Activated naive CD4-positive, alpha-beta T cell treated with anti-CD3 and anti-CD28 coated beads, Interleukin-2, amount 10 ng/mL, durations not matched to agents 7 days and 5 days (primary cell): ENCODE measurements at regions not wholly inside any gene's neighbourhood (a gene's known extent, or its start where the extent isn't known, plus 50 kb on each side); places are given as distances from the start of the nearest gene placed in this dataset.

ENCODE experiments used
- CTCF ChIA-PET: fragments of 350-600 bp; sonication (Branson Sonifier 250); formaldehyde crosslinking; loops from one replicate; lab custom pipeline; 2021; ENCODE audit warnings: antibody characterized with exemption; lab: Charles Lee
- DNase-seq: peaks from one replicate; pipeline ENCODE4 v3.0.0-alpha.2; 2020
- H3K27ac Mint-ChIP-seq: one replicate; pipeline ENCODE4 v1.8.0; 2021; ENCODE audit warnings: mild to moderate bottlenecking, moderate library complexity, mixed read lengths
- H3K27me3 Mint-ChIP-seq: one replicate; pipeline ENCODE4 v1.8.0; 2021; ENCODE audit warnings: mild to moderate bottlenecking, mixed read lengths
- H3K36me3 Mint-ChIP-seq: one replicate; pipeline ENCODE4 v1.8.0; 2021; ENCODE audit warnings: mixed read lengths
- H3K4me1 Mint-ChIP-seq: one replicate; pipeline ENCODE4 v1.8.0; 2021; ENCODE audit warnings: mixed read lengths
- H3K4me3 Mint-ChIP-seq: one replicate; pipeline ENCODE4 v1.8.0; 2021; ENCODE audit warnings: mild to moderate bottlenecking, moderate library complexity, mixed read lengths
- H3K9me3 Mint-ChIP-seq: one replicate; pipeline ENCODE4 v1.8.0; 2021; ENCODE audit warnings: mixed read lengths

DNA sequence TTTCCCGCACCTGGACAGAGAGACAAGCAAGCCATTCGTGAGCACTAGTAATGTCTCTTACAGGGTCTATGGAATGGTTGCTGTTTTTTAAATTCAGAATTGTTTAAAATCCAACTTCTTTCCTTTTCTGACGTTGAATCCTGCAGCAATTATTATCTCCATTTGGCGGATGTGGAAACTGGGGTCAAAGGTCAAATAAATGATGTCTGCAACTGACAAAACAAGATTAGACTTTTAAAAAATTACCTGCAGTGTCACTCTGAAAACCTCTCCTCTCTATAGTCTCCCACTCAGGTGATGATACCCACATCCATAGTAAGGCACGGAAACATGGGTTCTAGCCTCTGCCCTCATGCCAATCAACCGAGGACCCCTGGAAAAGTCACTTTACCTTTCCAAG is 142.7 kb upstream of the SMIM23 start:
- peaks cover 17% of the 10 kb centered on the region for H3K27me3 Mint-ChIP-seq
- H3K9me3 Mint-ChIP-seq: no peaks in the 10 kb centered on the region
- CTCF ChIA-PET: no interaction called here
- no peaks in the 10 kb centered on the region for H3K4me1 Mint-ChIP-seq
- no peak for DNase-seq
- H3K4me3 Mint-ChIP-seq: no peak overlapping the region
- H3K36me3 Mint-ChIP-seq: no peaks in the 10 kb centered on the region
- no peak overlapping the region for H3K27ac Mint-ChIP-seq

DNA sequence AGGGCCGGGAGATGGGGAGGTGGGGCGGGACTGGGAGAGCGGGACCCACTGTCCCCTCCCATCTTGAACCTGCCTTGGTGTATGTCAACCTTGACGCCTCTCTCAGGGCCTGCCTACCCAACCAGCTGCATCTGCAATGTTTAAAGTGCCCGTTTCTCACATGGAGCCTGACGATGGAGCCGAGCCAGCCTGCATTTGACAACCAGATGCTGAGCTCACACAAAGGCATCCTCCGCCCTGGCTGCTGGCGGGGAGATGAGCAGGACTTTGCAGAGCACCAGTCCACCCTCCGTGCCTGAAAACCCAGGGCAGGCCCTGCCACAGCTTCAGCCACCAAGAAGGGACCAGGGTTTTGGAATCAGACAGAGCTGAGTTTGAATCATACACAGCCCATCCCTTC is 141.1 kb upstream of the SMIM23 start:
- no peaks in the 10 kb centered on the region for H3K36me3 Mint-ChIP-seq
- H3K9me3 Mint-ChIP-seq: no peaks in the 10 kb centered on the region
- CTCF ChIA-PET: no interaction called here
- DNase-seq: no peak
- H3K4me3 Mint-ChIP-seq: no peak overlapping the region
- no peaks in the 10 kb centered on the region for H3K4me1 Mint-ChIP-seq
- peaks cover 17% of the 10 kb centered on the region for H3K27me3 Mint-ChIP-seq
- H3K27ac Mint-ChIP-seq: no peak overlapping the region

DNA sequence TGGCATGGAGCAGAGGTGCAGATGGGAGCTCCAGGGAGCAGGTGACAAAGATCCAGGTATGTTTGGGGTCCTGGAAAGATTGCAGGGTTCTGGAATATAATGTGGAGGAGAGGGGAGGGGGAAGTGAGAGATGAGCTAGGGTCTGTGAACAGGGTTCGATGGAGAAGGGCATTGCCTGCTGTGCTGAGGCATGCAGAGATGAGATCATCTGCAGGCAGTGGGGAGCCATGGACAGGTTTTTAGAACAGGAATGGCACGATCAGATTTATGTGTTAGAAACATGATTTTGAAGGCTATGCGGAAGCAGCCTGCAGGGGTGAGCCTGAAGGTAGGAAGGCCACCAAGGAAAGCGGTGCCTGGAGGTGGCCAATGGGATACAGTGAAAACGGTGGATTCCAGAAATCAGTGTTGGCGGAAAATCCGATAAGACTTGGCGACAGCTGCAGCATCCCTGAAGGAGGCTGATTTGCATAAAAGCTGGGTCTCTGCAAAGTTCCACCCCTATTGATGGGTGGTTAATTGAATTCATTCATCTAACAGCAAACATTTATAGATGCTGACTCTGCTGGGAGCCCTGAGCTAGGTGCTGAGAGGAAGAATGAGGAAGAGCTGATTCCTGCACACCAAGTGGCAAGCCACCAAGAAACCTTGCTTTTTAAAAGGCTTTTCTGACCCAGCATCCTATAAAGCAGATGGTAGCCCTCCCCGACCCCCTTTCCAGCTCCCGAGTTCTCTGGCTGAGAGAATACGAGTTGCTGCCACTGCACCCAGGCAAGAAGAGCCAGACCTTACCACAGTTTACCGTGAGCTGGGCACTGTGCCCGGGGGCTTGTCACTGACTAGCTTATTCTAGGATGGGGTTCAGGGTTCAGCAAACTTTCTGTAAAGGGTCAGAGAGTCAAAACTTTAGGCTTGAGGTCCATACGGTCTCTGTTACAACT is 139.2 kb upstream of the SMIM23 start:
- H3K36me3 Mint-ChIP-seq: no peaks in the 10 kb centered on the region
- no peak overlapping the region for H3K27ac Mint-ChIP-seq
- CTCF ChIA-PET: interaction anchor here (1.3 to 1.5 kb wide), 2 partner anchors 90 to 161 kb away, joined by 3 to 4 read pairs; no protein-coding TSS in a partner anchor
- no peak overlapping the region for H3K4me3 Mint-ChIP-seq
- no peaks in the 10 kb centered on the region for H3K9me3 Mint-ChIP-seq
- no peak for DNase-seq
- H3K4me1 Mint-ChIP-seq: no peaks in the 10 kb centered on the region
- peaks cover 19% of the 10 kb centered on the region for H3K27me3 Mint-ChIP-seq

DNA sequence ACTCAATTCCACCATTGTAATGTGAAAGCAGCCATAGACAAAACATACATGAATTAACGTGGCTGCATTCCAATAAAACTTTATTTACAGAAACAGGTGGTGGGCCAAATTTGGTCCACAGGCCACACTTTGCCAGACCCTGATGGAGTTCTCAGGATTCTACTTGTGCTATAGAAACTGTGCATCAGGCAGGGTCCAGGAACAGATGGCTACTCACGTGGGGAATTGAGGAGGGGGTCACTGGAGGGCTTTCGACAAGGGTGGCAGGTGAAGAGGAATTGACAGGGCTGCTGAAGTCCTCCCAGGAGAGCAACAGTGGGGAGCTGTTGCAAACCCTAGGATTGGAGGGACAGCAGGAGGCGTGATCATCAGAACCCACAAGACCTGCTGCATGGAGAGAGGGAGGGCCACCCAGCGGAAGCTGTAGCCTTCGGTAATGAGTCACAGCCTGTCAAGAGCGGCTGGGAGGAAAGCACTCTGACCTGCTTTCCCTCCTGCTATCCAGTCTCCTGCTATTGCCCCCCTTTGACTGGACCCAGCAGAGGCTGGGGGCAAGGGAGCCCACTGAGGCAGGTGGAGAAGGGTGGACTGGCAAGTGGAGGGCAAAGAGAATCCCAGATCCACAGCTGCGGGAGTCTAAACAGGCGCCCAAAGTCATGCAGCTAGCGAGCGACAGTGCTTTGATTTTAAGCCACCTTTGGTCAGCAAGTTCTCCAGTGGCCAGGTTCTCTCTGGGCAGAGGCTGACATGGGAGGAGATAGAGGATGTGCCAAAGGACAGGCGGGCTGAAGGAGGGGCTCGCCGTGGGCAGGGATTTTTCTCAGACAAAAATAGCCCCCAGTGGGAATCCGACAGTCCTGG is 138.3 kb upstream of the SMIM23 start:
- no peaks in the 10 kb centered on the region for H3K36me3 Mint-ChIP-seq
- H3K27ac Mint-ChIP-seq: no peak overlapping the region

DNA sequence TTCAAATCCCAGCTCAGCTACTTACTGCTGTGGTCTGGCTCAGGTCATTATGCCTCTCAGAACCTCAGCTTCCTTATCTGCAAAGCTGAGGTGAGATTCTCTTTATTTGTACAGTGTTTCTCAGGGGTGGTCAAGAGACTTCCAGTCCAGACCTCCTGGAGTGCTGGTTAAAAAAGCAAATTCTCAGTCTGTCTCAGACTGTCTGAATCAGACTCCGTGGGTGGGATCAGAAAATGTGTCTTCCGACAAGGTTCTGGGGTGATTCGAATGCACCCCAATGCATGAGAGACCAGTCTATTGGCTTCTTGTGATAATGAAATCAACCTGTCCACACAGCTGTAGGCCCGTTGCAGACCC is 137.7 kb upstream of the SMIM23 start:
- H3K36me3 Mint-ChIP-seq: no peaks in the 10 kb centered on the region
- H3K4me3 Mint-ChIP-seq: no peak overlapping the region
- no peaks in the 10 kb centered on the region for H3K9me3 Mint-ChIP-seq
- no peak for DNase-seq
- CTCF ChIA-PET: no interaction called here
- H3K27me3 Mint-ChIP-seq: peaks cover 13% of the 10 kb centered on the region
- no peak overlapping the region for H3K27ac Mint-ChIP-seq
- H3K4me1 Mint-ChIP-seq: no peaks in the 10 kb centered on the region

More for the DNA sequence above, 138.3 kb upstream of the SMIM23 start:
- Mint-ChIP-seq H3K4me3 (no peak overlapping the region), H3K9me3 (no peaks in the 10 kb centered on the region), H3K27me3 (peaks cover 16% of the 10 kb centered on the region), H3K4me1 (no peaks in the 10 kb centered on the region)
- CTCF ChIA-PET: no interaction called here
- DNase-seq: no peak

DNA sequence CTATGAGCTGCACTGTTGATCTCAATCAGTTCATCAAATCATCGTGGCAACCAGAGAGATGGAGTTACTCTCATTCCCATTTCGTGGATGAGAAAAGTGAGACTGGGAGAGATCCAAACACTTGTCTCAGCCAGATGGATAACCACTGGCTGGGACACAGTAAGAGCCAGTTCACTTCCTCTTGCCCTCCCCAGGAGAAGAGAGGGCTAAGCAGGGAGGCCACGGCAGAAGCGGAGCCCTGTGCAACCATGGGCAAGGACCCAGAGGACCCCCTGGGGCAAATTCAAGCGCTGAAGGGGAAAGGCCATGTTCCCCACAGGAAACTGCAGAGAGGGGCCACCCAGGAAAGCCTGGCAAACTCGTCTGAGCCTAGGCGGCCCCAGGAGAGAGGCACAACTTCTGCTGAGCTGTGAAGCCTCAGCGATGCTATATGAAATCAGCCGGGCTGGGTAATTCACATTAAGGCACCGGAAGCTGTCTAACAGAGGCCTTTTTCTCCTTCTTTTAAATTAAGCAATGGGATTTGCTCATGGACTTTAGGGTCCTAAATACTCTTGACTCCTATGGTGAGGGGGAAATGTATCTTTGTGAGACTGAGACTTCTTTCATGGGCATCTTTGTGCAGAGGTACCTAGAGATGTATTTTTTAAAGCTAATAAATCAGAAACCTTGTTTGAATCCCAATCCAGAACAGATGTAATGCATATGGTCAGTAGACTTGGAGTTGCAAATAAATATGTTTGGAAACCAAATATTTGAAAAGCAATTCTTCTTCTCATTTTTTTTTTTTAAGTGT is 137.1 kb upstream of the SMIM23 start:
- DNase-seq: no peak
- no peaks in the 10 kb centered on the region for H3K4me1 Mint-ChIP-seq
- no peak overlapping the region for H3K27ac Mint-ChIP-seq
- no peaks in the 10 kb centered on the region for H3K36me3 Mint-ChIP-seq
- H3K9me3 Mint-ChIP-seq: no peaks in the 10 kb centered on the region
- no peak overlapping the region for H3K4me3 Mint-ChIP-seq
- CTCF ChIA-PET: no interaction called here
- H3K27me3 Mint-ChIP-seq: peaks cover 13% of the 10 kb centered on the region

DNA sequence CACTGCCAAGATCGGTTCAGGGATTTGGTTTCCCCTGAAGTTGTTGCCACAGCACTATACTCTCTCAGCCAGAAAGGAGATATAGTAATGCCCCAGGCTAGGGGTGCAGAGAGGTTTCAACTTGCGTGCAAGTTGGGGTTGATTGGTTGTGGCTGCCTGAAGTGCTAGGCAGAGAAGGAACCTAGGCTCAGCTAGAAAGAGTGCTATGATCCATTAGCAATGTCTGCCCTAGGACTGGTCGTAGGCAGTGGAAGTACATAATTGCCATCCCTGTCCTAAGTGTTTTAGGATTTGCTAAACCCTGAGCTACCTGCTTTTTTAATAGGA is 136.6 kb upstream of the SMIM23 start:
- CTCF ChIA-PET: no interaction called here
- no peaks in the 10 kb centered on the region for H3K36me3 Mint-ChIP-seq

DNA sequence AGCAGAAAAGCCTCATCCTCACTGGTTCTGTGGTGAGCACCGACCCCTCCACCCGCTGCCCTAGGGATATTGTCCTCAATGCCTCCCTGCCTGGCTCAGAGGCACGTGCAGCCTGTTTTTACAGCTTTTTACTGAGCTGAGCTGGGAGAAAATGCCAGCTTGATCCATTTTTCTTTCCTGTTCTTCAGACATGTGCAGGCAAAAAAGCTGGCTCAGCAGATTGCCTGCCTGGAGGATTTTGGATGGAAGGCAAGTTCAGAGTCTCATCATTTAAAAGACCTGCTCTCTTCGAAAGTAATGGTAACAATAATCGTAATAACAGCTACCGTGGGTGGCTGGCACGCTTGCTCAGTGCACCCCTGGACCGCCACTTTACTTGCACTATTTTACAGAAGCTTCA is 135.0 kb upstream of the SMIM23 start:
- Mint-ChIP-seq H3K36me3 (no peaks in the 10 kb centered on the region), H3K9me3 (no peaks in the 10 kb centered on the region), H3K27ac (no peak overlapping the region), H3K4me3 (no peak overlapping the region), H3K27me3 (peaks cover 9% of the 10 kb centered on the region), H3K4me1 (no peaks in the 10 kb centered on the region)
- CTCF ChIA-PET: no interaction called here
- no peak for DNase-seq

More for the DNA sequence above, 136.6 kb upstream of the SMIM23 start:
- Mint-ChIP-seq H3K27me3 (peaks cover 13% of the 10 kb centered on the region), H3K27ac (no peak overlapping the region), H3K4me1 (no peaks in the 10 kb centered on the region), H3K9me3 (no peaks in the 10 kb centered on the region), H3K4me3 (no peak overlapping the region)
- no peak for DNase-seq

DNA sequence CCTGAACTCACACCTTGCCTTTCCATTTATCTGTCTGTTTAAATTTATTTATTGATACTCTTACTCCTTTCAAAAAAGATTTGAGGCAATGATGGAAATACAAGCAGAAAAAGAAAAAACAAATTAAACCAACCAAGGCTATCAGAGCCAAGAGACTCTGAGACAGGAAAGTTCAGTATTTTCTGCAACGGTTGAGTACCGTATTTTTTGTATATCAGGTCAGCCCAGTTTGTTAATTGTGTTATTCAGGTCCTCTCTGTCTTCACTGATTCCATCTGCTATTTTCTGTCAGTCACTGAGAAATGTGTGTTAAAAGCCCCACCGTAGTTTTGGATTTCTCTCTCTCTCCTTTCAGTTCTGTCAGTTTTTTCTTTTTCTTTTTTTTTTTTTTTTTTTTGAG is 134.5 kb upstream of the SMIM23 start:
- peaks cover 9% of the 10 kb centered on the region for H3K27me3 Mint-ChIP-seq
- CTCF ChIA-PET: no interaction called here
- no peaks in the 10 kb centered on the region for H3K36me3 Mint-ChIP-seq

DNA sequence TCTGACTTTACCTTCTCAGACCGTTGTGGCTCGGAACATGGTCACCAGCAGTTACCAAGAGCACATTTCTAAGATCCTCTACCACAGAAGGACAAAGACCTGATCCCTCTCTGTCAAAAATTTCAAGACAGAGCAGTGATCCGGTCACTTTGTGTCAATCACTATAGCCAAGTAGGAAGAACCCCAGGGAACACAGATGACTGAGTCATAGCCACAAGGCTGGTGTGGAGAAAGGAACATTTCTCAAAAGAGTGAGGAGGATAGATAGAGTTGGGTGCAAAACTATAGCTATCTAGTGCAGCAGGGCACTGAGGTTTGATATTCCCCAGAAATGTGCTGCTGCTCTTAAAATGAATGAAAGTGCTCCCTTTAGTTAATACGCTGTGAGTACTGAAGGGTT is 130.7 kb upstream of the SMIM23 start:
- no peak overlapping the region for H3K4me3 Mint-ChIP-seq
- H3K4me1 Mint-ChIP-seq: no peaks in the 10 kb centered on the region
- CTCF ChIA-PET: no interaction called here

More for the DNA sequence above, 134.5 kb upstream of the SMIM23 start:
- DNase-seq: no peak
- H3K9me3 Mint-ChIP-seq: no peaks in the 10 kb centered on the region
- no peak overlapping the region for H3K27ac Mint-ChIP-seq
- no peaks in the 10 kb centered on the region for H3K4me1 Mint-ChIP-seq
- H3K4me3 Mint-ChIP-seq: no peak overlapping the region

DNA sequence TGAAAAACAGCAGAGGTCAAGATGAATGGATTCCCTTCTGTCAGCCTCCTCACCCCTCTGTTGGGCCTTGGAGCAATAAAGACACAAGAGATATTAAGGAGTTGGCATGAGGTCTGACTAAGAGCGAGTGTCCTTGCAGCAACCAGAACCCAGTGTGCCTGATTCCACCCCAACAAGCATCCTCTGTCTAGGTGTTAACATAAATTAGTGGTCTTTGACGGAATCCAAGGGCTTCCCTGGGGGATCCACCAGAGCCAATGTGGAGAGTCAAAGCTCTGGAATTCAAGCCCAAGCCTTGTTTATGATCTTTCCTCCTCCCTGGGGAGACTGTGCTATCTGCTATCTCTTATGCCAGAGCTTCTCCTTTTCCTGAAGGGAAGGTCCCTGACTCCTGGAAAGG is 128.1 kb upstream of the SMIM23 start:
- DNase-seq: no peak
- Mint-ChIP-seq H3K27me3 (peaks cover 4% of the 10 kb centered on the region), H3K27ac (no peak overlapping the region), H3K4me1 (no peaks in the 10 kb centered on the region), H3K36me3 (no peaks in the 10 kb centered on the region), H3K4me3 (no peak overlapping the region), H3K9me3 (no peaks in the 10 kb centered on the region)
- CTCF ChIA-PET: no interaction called here

More for the DNA sequence above, 130.7 kb upstream of the SMIM23 start:
- Mint-ChIP-seq H3K27ac (no peak overlapping the region), H3K27me3 (peaks cover 9% of the 10 kb centered on the region), H3K9me3 (no peaks in the 10 kb centered on the region), H3K36me3 (no peaks in the 10 kb centered on the region)
- no peak for DNase-seq

DNA sequence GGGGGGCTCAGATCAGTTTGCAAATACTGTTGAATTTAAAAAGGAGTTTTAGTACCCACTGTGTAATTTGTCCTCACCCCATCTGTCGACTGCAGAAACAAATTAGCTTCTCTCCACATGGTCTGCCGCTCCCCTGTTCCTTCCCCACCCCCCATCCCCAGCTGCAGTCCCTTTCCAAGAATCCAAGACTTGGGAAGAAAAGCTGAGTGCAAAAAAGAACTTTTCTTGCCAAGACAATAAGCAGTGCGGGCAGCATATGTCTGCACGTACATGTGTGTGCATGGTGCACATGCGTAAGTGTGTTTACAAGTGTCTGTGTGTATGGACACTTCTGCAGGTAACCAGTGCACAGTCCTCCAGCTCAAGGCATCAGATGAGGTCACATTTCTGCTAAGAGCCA is 125.7 kb upstream of the SMIM23 start:
- Mint-ChIP-seq H3K36me3 (no peaks in the 10 kb centered on the region), H3K4me1 (no peaks in the 10 kb centered on the region)

DNA sequence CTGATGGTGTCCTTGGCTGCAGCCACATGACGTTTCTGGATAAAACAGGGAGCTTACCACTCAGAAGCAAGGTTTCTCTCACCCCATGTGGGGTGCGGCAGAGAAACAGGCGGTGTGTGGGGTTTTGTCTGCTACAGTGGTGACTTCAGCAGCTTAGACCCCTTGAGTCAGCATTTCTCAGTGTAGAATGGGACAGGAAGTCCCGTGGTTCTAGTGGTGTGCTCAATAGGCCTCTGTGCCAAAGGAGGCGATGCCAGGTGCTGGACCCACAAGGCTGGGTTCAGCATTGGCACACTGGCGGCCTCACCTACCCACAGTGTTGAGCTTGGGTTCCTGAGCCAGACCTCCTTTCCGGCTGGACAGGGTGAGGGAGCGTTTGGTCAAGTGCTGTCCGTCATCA is 125.2 kb upstream of the SMIM23 start:
- CTCF ChIA-PET: no interaction called here
- Mint-ChIP-seq H3K4me3 (no peak overlapping the region), H3K27me3 (no peaks in the 10 kb centered on the region), H3K27ac (no peak overlapping the region), H3K36me3 (no peaks in the 10 kb centered on the region), H3K4me1 (no peaks in the 10 kb centered on the region), H3K9me3 (no peaks in the 10 kb centered on the region)
- no peak for DNase-seq

More for the DNA sequence above, 125.7 kb upstream of the SMIM23 start:
- no peaks in the 10 kb centered on the region for H3K9me3 Mint-ChIP-seq
- CTCF ChIA-PET: no interaction called here
- H3K27ac Mint-ChIP-seq: no peak overlapping the region
- H3K27me3 Mint-ChIP-seq: peaks cover under 1% of the 10 kb centered on the region
- DNase-seq: no peak
- no peak overlapping the region for H3K4me3 Mint-ChIP-seq

DNA sequence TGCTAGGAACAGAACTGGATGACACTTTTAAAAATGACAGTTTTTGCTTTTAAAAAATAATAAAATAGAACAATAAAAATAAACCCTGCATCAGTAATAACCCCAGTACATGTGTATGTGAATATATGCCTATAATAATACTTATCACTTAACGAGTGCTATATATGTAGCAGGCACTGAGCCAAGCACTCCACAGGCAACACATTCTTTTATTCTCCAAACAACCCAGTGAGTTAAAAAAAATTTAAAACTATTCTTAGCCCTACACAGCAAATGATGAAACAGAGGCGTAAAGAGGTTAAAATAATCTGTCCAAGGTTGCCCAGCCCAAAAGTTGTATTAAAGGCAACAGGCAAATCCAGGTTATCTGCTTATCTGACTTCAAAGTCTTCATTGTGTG is 124.5 kb upstream of the SMIM23 start:
- CTCF ChIA-PET: no interaction called here
- no peak for DNase-seq
- Mint-ChIP-seq H3K36me3 (no peaks in the 10 kb centered on the region), H3K9me3 (no peaks in the 10 kb centered on the region), H3K27ac (no peak overlapping the region), H3K27me3 (no peaks in the 10 kb centered on the region), H3K4me3 (no peak overlapping the region), H3K4me1 (no peaks in the 10 kb centered on the region)
